ENCODE measurements at regions not wholly inside any gene's neighbourhood (a gene's known extent, or its start where the extent isn't known, plus 50 kb on each side); places are given as distances from the start of the nearest gene placed in this dataset.
"Not testable (repeated sequence)": the region's sequence is repeated elsewhere in the genome, so short reads cannot be mapped to it uniquely, and the experiment has no call there.

DNA sequence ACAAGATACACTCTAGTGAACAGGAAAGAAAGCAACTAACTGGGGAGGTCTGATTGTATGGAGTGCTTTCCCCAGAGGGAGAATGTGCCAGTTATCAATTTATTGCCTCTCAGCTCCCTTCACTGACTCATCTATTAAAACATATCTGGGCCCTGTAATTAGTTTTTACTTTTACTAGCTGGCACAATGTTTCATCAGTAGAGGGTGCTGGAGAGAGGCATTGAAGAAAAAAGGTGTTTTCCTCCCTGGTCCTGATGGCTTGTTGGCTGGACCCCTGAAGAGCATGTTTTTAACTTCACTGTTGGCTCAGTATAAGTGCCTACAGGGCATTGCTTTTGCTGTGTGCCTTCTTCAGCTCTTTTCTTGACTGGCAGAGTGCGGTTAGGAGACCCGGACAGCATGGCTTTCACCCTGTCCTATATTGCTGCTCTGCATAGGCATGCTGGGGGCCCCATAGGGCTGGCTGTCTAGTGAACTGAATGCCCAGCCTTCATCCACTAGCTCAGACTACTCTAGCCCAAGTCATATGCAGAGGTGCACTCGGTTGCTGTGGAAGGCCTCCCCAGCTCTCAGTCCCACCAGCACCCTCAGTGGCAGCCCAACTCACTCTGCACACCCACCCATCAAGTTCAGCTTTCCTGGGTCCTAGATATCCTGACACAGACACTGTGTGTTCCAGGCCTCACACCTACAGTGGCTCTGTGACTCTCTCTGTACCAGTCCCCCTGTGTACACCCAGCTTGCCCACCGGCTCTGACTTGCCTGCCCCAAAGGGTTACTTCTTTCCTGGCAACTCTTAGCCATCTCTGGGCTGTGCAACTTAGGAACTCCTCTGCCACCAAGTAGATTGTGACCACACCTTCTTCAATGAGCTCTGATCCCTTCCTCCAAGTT is 62.3 kb upstream of the ACYP2 start:
- DNase-seq (ENCODE audit: low read depth in 6 of 9, low spot score in 9 of 9), result no peak
- Histone ChIP-seq H3K4me1 (ENCODE audit: control insufficient read depth in 2 of 2, insufficient read depth in 2 of 2, low read length in 2 of 2) (peaks cover 0 to 3% of the 10 kb centered on the region in 2 donors), H3K27me3 (ENCODE audit: control insufficient read depth in 2 of 2, insufficient read depth in 1 of 2, low read length in 1 of 2) (no peaks in the 10 kb centered on the region), H3K4me3 (ENCODE audit: low read length in 2 of 2) (no peak overlapping the region), H3K27ac (ENCODE audit: low read depth in 1 of 2, low read length in 1 of 2) (no peak overlapping the region), H3K36me3 (ENCODE audit: control insufficient read depth in 2 of 2, insufficient read depth in 2 of 2, low read length in 1 of 2) (peaks cover 0 to 4% of the 10 kb centered on the region in 2 donors), H3K9me3 (ENCODE audit: control insufficient read depth in 2 of 2, insufficient read depth in 1 of 2, low read length in 1 of 2) (peaks cover 0 to 4% of the 10 kb centered on the region in 2 donors)
- 97% methylated on average over 4 of the region's 4 CpGs for WGBS

DNA sequence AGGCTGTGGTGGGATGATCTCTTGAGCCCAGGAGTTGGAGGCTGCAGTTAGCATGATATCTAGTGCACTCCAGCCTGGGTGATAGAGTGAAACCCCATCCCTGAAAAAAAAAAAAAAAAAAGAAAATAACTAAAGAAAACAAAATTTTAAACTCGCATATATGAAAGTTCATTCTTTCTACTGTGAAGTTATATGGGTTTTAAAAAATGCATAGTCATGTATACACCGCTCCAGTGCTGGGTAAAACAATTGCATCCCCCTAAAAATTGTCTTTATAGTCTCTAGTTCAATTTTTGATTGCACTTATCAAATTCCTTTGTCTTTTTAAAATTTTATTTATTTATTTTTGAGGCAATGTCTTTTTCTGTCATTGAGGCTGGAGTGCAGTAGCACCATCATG is 65.0 kb upstream of the ACYP2 start:
- 77% methylated on average over 2 of the region's 2 CpGs for WGBS
- no peak overlapping the region for H3K4me3 ChIP-seq (ENCODE audit: low read length in 2 of 2)
- no peak for DNase-seq (ENCODE audit: low read depth in 6 of 9, low spot score in 9 of 9)
- peaks cover 0 to 3% of the 10 kb centered on the region in 2 donors for H3K4me1 ChIP-seq (ENCODE audit: control insufficient read depth in 2 of 2, insufficient read depth in 2 of 2, low read length in 2 of 2)
- peaks cover 0 to 8% of the 10 kb centered on the region in 2 donors for H3K9me3 ChIP-seq (ENCODE audit: control insufficient read depth in 2 of 2, insufficient read depth in 1 of 2, low read length in 1 of 2)
- peaks cover 0 to 4% of the 10 kb centered on the region in 2 donors for H3K36me3 ChIP-seq (ENCODE audit: control insufficient read depth in 2 of 2, insufficient read depth in 2 of 2, low read length in 1 of 2)
- no peak overlapping the region for H3K27ac ChIP-seq (ENCODE audit: low read depth in 1 of 2, low read length in 1 of 2)
- no peaks in the 10 kb centered on the region for H3K27me3 ChIP-seq (ENCODE audit: control insufficient read depth in 2 of 2, insufficient read depth in 1 of 2, low read length in 1 of 2)

DNA sequence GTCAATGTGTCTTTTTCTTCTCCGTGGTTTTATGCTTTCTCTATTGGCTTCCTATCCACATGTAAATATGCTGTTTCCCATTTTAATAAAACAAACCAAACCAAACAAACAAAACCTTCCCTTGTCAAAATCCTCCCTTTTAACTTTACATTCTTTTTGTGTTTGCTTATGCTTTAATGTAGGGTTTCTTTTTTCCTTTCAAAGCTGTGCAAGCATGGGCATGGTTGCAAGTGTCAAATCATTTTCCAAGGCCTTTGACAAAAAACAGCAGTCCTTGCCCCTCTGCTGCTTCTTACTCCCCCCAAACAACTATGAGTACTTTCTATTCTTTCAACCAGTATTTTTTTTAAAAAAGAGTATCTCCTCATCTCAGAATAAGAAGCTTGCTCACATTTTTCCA is 66.0 kb upstream of the ACYP2 start:
- Histone ChIP-seq H3K27me3 (ENCODE audit: control insufficient read depth in 2 of 2, insufficient read depth in 1 of 2, low read length in 1 of 2) (no peaks in the 10 kb centered on the region), H3K9me3 (ENCODE audit: control insufficient read depth in 2 of 2, insufficient read depth in 1 of 2, low read length in 1 of 2) (peaks cover 0 to 10% of the 10 kb centered on the region in 2 donors), H3K4me3 (ENCODE audit: low read length in 2 of 2) (no peak overlapping the region), H3K4me1 (ENCODE audit: control insufficient read depth in 2 of 2, insufficient read depth in 2 of 2, low read length in 2 of 2) (peaks cover 0 to 3% of the 10 kb centered on the region in 2 donors), H3K27ac (ENCODE audit: low read depth in 1 of 2, low read length in 1 of 2) (no peak overlapping the region), H3K36me3 (ENCODE audit: control insufficient read depth in 2 of 2, insufficient read depth in 2 of 2, low read length in 1 of 2) (peaks cover 0 to 4% of the 10 kb centered on the region in 2 donors)
- WGBS, result 98% methylated on average over 1 of the region's 1 CpG
- DNase-seq (ENCODE audit: low read depth in 6 of 9, low spot score in 9 of 9), result no peak

DNA sequence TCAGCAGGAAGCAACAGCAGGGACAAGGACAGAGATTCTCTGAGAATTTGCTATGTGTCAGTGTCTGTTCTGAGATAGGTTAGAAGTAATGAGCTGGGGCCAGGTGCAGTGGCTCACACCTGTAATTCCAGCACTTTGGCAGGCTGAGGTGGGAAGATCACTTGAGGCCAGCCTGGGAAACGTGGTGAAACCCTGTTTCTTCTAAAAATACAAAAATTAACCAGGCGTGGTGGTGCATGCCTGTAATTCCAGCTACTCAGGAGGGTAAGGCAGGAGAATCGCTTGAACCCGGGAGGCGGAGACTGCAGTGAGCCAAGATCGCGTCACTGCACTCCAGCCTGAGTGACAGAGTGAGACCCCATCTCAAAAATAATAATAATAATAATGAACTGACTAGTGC is 66.5 kb upstream of the ACYP2 start:
- H3K4me3 ChIP-seq (ENCODE audit: low read length in 2 of 2); H3K4me1 ChIP-seq (ENCODE audit: control insufficient read depth in 2 of 2, insufficient read depth in 2 of 2, low read length in 2 of 2); H3K27ac ChIP-seq (ENCODE audit: low read depth in 1 of 2, low read length in 1 of 2); H3K36me3 ChIP-seq (ENCODE audit: control insufficient read depth in 2 of 2, insufficient read depth in 2 of 2, low read length in 1 of 2); H3K27me3 ChIP-seq (ENCODE audit: control insufficient read depth in 2 of 2, insufficient read depth in 1 of 2, low read length in 1 of 2); DNase-seq (ENCODE audit: low read depth in 6 of 9, low spot score in 9 of 9): not testable (repeated sequence)
- H3K9me3 ChIP-seq (ENCODE audit: control insufficient read depth in 2 of 2, insufficient read depth in 1 of 2, low read length in 1 of 2), result peaks cover 0 to 14% of the 10 kb centered on the region in 2 donors
- WGBS, result 89% methylated on average over 7 of the region's 7 CpGs

DNA sequence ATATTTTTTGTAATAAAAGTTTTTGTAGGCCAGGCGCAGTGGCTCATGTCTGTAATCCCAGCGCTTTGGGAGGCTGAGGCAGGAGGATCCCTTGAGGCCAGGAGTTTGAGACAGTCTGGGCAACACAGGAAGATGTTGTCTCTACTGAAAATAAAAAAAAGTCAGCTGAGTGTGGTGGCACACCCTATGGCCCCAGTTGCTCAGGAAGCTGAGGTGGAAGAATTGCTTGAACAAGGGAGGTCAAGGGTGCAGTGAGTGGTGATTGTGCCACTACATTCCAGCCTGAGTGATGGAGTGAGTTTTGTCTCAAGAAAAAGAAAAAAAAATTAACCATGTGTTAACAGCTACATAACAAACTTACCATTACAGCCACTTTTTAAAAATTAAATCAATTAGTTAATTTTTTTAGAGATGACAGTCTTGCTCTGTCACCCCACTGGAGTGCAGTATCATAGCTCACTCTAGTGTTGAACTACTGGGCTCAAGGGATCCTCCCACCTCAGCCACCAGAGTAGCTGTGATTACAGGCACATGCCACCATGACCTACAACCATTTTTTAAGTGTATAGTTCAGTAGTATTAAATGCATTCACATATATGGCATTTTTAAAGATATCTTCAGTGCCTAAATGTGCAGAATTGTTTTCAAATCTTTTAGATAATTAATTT is 67.2 kb upstream of the ACYP2 start:
- Histone ChIP-seq H3K4me3 (ENCODE audit: low read length in 2 of 2) (no peak overlapping the region), H3K9me3 (ENCODE audit: control insufficient read depth in 2 of 2, insufficient read depth in 1 of 2, low read length in 1 of 2) (peaks cover 0 to 11% of the 10 kb centered on the region in 2 donors), H3K36me3 (ENCODE audit: control insufficient read depth in 2 of 2, insufficient read depth in 2 of 2, low read length in 1 of 2) (peaks cover 0 to 4% of the 10 kb centered on the region in 2 donors), H3K27me3 (ENCODE audit: control insufficient read depth in 2 of 2, insufficient read depth in 1 of 2, low read length in 1 of 2) (no peaks in the 10 kb centered on the region), H3K27ac (ENCODE audit: low read depth in 1 of 2, low read length in 1 of 2) (no peak overlapping the region), H3K4me1 (ENCODE audit: control insufficient read depth in 2 of 2, insufficient read depth in 2 of 2, low read length in 2 of 2) (peaks cover 0 to 3% of the 10 kb centered on the region in 2 donors)
- DNase-seq (ENCODE audit: low read depth in 6 of 9, low spot score in 9 of 9), result peak in 1 of 9 donors; percentile 10
- 97% methylated on average over 2 of the region's 2 CpGs for WGBS

DNA sequence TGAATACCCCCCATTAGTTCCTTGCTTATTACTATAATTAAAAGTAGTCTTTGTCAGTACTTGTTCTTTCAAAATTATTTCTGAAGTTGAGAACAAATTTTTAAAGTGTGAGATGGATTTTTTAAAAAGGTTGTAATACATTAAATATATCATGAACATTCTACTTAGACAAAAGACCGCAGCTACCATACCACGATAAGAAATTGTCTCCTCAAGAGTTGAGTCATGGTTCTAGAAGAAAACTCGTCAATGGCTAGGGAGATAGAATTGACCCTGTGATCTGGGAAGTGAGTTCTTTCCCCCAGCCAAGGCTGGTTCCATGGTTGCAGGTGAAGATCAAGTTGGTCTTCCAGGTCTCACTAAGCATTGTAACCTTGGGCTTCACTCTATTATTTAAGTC is 67.8 kb upstream of the ACYP2 start:
- DNase-seq (ENCODE audit: low read depth in 6 of 9, low spot score in 9 of 9), result no peak
- peaks cover 0 to 10% of the 10 kb centered on the region in 2 donors for H3K9me3 ChIP-seq (ENCODE audit: control insufficient read depth in 2 of 2, insufficient read depth in 1 of 2, low read length in 1 of 2)
- peaks cover 0 to 4% of the 10 kb centered on the region in 2 donors for H3K36me3 ChIP-seq (ENCODE audit: control insufficient read depth in 2 of 2, insufficient read depth in 2 of 2, low read length in 1 of 2)
- H3K27ac ChIP-seq (ENCODE audit: low read depth in 1 of 2, low read length in 1 of 2), result no peak overlapping the region
- WGBS, result 97% methylated on average over 3 of the region's 3 CpGs
- peaks cover 0 to 3% of the 10 kb centered on the region in 2 donors for H3K4me1 ChIP-seq (ENCODE audit: control insufficient read depth in 2 of 2, insufficient read depth in 2 of 2, low read length in 2 of 2)
- H3K27me3 ChIP-seq (ENCODE audit: control insufficient read depth in 2 of 2, insufficient read depth in 1 of 2, low read length in 1 of 2), result no peaks in the 10 kb centered on the region
- no peak overlapping the region for H3K4me3 ChIP-seq (ENCODE audit: low read length in 2 of 2)

DNA sequence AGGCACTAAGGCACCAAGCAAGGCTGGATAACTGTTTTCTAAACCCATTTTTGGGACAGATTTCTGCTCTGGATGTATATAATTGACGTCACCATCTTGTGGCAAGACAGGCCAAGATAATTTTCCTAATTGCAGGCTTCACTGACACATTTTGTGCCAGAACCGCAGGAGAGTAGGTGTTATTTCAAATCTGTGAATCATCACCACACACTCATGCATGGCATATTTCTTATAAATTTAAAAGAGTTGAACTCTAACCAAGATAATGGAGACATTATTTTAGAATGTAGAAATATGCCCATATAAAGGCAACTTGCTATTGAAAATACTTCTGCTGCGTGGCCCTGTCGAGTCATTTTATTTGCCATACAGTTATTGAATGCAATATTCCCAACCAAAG is 68.3 kb upstream of the ACYP2 start:
- H3K4me1 ChIP-seq (ENCODE audit: control insufficient read depth in 2 of 2, insufficient read depth in 2 of 2, low read length in 2 of 2), result peaks cover 0 to 3% of the 10 kb centered on the region in 2 donors
- peaks cover 0 to 4% of the 10 kb centered on the region in 2 donors for H3K36me3 ChIP-seq (ENCODE audit: control insufficient read depth in 2 of 2, insufficient read depth in 2 of 2, low read length in 1 of 2)
- peaks cover 0 to 10% of the 10 kb centered on the region in 2 donors for H3K9me3 ChIP-seq (ENCODE audit: control insufficient read depth in 2 of 2, insufficient read depth in 1 of 2, low read length in 1 of 2)
- 96% methylated on average over 4 of the region's 4 CpGs for WGBS
- DNase-seq (ENCODE audit: low read depth in 6 of 9, low spot score in 9 of 9), result no peak
- no peak overlapping the region for H3K27ac ChIP-seq (ENCODE audit: low read depth in 1 of 2, low read length in 1 of 2)
- no peak overlapping the region for H3K4me3 ChIP-seq (ENCODE audit: low read length in 2 of 2)
- no peaks in the 10 kb centered on the region for H3K27me3 ChIP-seq (ENCODE audit: control insufficient read depth in 2 of 2, insufficient read depth in 1 of 2, low read length in 1 of 2)

DNA sequence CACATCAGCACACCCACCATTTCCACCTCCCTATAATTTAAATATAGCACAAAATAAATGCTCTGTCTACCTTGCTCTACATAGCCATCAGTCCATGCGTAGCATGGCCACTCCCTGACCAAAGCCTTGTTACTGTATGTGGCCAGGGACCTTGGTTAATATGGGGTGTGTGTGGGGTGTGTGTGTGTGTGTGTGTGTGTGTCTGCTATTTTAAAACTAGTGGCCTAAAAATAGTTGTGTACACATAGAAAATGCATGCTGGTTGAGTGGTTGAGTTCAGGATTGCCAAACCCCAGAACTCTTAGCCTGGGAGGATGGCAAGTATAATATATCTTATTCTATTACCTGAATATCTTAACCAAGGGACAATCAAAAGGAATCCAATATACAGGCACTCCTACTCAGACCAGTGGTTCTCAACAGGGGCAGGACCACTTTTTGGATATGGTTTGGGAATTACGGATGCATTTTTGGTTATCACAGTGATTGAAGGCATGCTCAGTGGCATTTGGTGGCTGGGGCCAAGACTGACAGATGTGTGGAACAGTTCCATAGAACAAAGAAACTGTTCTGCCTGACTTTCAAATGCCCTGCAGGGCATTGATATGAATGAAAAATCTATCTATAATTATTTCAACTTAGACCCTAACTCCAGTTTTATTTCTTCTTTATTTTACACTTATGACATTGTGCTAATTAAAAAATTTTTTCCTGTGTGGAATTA is 72.3 kb upstream of the PSME4 start:
- Histone ChIP-seq H3K27ac (ENCODE audit: low read depth in 1 of 2, low read length in 1 of 2) (no peak overlapping the region), H3K27me3 (ENCODE audit: control insufficient read depth in 2 of 2, insufficient read depth in 1 of 2, low read length in 1 of 2) (no peaks in the 10 kb centered on the region), H3K36me3 (ENCODE audit: control insufficient read depth in 2 of 2, insufficient read depth in 2 of 2, low read length in 1 of 2) (no peaks in the 10 kb centered on the region), H3K9me3 (ENCODE audit: control insufficient read depth in 2 of 2, insufficient read depth in 1 of 2, low read length in 1 of 2) (peaks cover 0 to 10% of the 10 kb centered on the region in 2 donors), H3K4me1 (ENCODE audit: control insufficient read depth in 2 of 2, insufficient read depth in 2 of 2, low read length in 2 of 2) (no peaks in the 10 kb centered on the region), H3K4me3 (ENCODE audit: low read length in 2 of 2) (no peak overlapping the region)
- 96% methylated on average over 2 of the region's 2 CpGs for WGBS
- no peak for DNase-seq (ENCODE audit: low read depth in 6 of 9, low spot score in 9 of 9)

DNA sequence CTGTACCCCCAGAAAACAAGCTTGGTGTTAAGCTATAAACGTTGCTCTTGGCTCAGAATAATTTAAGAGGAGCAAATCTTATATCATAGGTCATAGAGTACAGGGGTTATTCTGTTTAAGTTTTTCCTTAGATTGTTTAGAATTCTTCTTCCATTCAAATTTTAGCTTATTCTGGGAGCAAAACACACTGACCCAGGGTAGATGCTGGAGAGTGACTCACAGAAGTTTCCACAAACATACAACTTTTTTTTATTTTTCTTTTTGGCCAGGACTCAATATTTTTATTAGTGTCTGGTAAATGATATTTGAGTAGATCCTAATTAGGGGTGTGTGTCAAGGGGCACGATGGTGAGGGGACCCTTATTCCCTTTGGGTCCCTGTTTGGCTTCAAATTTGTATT is 71.5 kb upstream of the PSME4 start:
- Histone ChIP-seq H3K36me3 (ENCODE audit: control insufficient read depth in 2 of 2, insufficient read depth in 2 of 2, low read length in 1 of 2) (no peaks in the 10 kb centered on the region), H3K4me1 (ENCODE audit: control insufficient read depth in 2 of 2, insufficient read depth in 2 of 2, low read length in 2 of 2) (no peaks in the 10 kb centered on the region), H3K9me3 (ENCODE audit: control insufficient read depth in 2 of 2, insufficient read depth in 1 of 2, low read length in 1 of 2) (peaks cover 0 to 10% of the 10 kb centered on the region in 2 donors), H3K4me3 (ENCODE audit: low read length in 2 of 2) (no peak overlapping the region), H3K27ac (ENCODE audit: low read depth in 1 of 2, low read length in 1 of 2) (no peak overlapping the region), H3K27me3 (ENCODE audit: control insufficient read depth in 2 of 2, insufficient read depth in 1 of 2, low read length in 1 of 2) (no peaks in the 10 kb centered on the region)
- 90% methylated on average over 2 of the region's 2 CpGs for WGBS
- DNase-seq (ENCODE audit: low read depth in 6 of 9, low spot score in 9 of 9), result no peak

Measured in thymus (tissue), 11 donors.